ENCODE measurements at regions not wholly inside any gene's neighbourhood (a gene's known extent, or its start where the extent isn't known, plus 50 kb on each side); places are given as distances from the start of the nearest gene placed in this dataset.

- TF ChIP-seq CTCF (IDR thresholded peaks at IDR 0.05; ENCODE audit: poor library complexity) (no peak), EZH2 (IDR thresholded peaks at IDR 0.05; ENCODE audit: borderline replicate concordance) (no peak), EZH2phosphoT487 (IDR thresholded peaks at IDR 0.05; ENCODE audit: low read depth, severe bottlenecking, unreplicated experiment) (no peak)
Measured at GRCh38 chr13:106919638-106920037, 351.7 kb upstream of the ARGLU1 start.

Data from hepatocyte (in vitro differentiated cells).